NT2/D1 (cell line): ENCODE measurements at regions not wholly inside any gene's neighbourhood (a gene's known extent, or its start where the extent isn't known, plus 50 kb on each side); places are given as distances from the start of the nearest gene placed in this dataset.

Source experiments
- DNase-seq: peaks from one replicate; pipeline ENCODE4 v3.0.0-alpha.2; 2011; ENCODE audit warnings: low read depth, low spot score
- H3K27me3 ChIP-seq: 2 replicates; pipeline ENCODE4 v1.6.0; 2011; ENCODE audit warnings: mild to moderate bottlenecking; ENCODE audit not compliant: insufficient read length, insufficient read depth
- H3K36me3 ChIP-seq: 2 replicates; pipeline ENCODE4 v1.6.1; 2011; ENCODE audit warnings: mild to moderate bottlenecking, low read length, mixed read lengths; ENCODE audit not compliant: insufficient read depth, insufficient read length
- H3K4me1 ChIP-seq: 2 replicates; pipeline ENCODE4 v1.5.1; 2011; ENCODE audit not compliant: insufficient read depth, insufficient read length
- H3K4me3 ChIP-seq: 2 replicates; pipeline ENCODE4 v1.5.1; 2011; ENCODE audit warnings: low read depth; ENCODE audit not compliant: insufficient read length
- H3K9ac ChIP-seq: 2 replicates; pipeline ENCODE4 v1.6.0; 2011; ENCODE audit warnings: low read depth; ENCODE audit not compliant: insufficient read length
- H3K9me3 ChIP-seq: 2 replicates; pipeline ENCODE4 v1.5.1; 2011; ENCODE audit warnings: mild to moderate bottlenecking, low read length; ENCODE audit not compliant: insufficient read depth
- SUZ12 ChIP-seq: IDR thresholded peaks from 2 replicates; pipeline ENCODE4 v1.6.1; 2011; ENCODE audit not compliant: insufficient read length, insufficient read depth; ENCODE audit errors: extremely low read depth
- YY1 ChIP-seq: IDR thresholded peaks from 2 replicates; pipeline ENCODE4 v1.6.1; 2011; ENCODE audit not compliant: insufficient read length, insufficient read depth
- ZNF274 ChIP-seq: IDR thresholded peaks from 2 replicates; pipeline ENCODE4 v1.6.1; 2011; ENCODE audit warnings: mild to moderate bottlenecking, low read depth, low read length

DNA sequence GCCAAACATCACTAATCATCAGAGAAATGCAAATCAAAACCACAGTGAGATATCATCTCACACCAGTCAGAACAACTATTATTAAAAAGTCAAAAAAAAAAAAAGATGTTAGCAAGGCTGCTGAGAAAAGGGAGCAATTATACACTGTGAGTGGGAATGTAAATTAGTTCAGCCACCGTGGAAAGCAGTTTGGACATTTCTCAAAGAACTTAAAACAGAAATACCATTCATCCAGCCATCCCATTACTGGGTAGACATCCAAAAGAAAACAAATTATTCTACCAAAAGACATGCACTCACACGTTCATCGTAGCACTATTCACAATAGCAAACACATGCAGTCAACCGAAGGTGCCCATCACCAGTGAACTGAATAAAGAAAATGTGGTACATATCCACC, 213.9 kb downstream of the TTLL2 start:
- Histone ChIP-seq H3K9me3 (peaks cover 8% of the 10 kb centered on the region; the same call in 1 of the 2 replicates), H3K9ac (no peak overlapping the region), H3K27me3 (no peaks in the 10 kb centered on the region), H3K4me3 (no peak overlapping the region), H3K36me3 (no peaks in the 10 kb centered on the region), H3K4me1 (no peaks in the 10 kb centered on the region)
- no peak for TF ChIP-seq ZNF274
- no peak for DNase-seq

- Histone ChIP-seq H3K9ac (no peak overlapping the region), H3K27me3 (no peaks in the 10 kb centered on the region), H3K4me1 (no peaks in the 10 kb centered on the region), H3K9me3 (peaks cover 8% of the 10 kb centered on the region; the same call in 1 of the 2 replicates), H3K4me3 (no peak overlapping the region), H3K36me3 (no peaks in the 10 kb centered on the region)
- no peak for DNase-seq
- no peak for TF ChIP-seq ZNF274
- no peak for TF ChIP-seq YY1
- TF ChIP-seq SUZ12 = no peak
Measured at GRCh38 chr6:167540796-167541195, 215.9 kb downstream of the TTLL2 start.

DNA sequence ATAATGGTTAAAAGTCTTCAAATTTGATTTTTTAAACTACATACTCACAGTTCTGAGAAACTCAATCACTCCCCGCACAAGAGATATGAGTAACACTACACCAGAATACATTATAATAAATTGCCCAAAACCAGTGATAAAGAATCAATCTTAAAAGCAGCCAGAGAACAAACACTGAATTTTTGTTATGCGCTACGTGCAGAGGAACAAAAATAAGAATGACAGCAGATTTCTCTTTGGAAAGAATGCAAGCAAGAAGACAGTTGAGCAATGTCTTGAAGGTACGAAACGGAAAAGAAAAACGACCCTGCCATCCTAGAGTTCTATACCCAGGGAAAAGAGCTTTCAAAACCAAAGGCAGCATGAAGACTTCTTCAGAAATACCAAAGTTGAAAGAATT, 216.7 kb downstream of the TTLL2 start:
- Histone ChIP-seq H3K4me1 (no peaks in the 10 kb centered on the region), H3K36me3 (no peaks in the 10 kb centered on the region), H3K4me3 (no peak overlapping the region), H3K9me3 (peaks cover 8% of the 10 kb centered on the region; the same call in 1 of the 2 replicates), H3K27me3 (no peaks in the 10 kb centered on the region), H3K9ac (no peak overlapping the region)
- DNase-seq = no peak
- no peak for TF ChIP-seq ZNF274
- no peak for TF ChIP-seq YY1
- no peak for TF ChIP-seq SUZ12

GRCh38 chr6:167543602-167544497, 219.0 kb downstream of the TTLL2 start:
- no peak for TF ChIP-seq ZNF274
- no peak for TF ChIP-seq SUZ12
- TF ChIP-seq YY1 = no peak
- no peak overlapping the region for H3K4me3 ChIP-seq
- H3K36me3 ChIP-seq = no peaks in the 10 kb centered on the region
- H3K9ac ChIP-seq = no peak overlapping the region
- no peaks in the 10 kb centered on the region for H3K27me3 ChIP-seq
- no peak for DNase-seq
- no peaks in the 10 kb centered on the region for H3K4me1 ChIP-seq
- peaks cover 8% of the 10 kb centered on the region; the same call in 1 of the 2 replicates for H3K9me3 ChIP-seq

GRCh38 chr6:167546611-167547327, 221.9 kb downstream of the TTLL2 start:
- H3K4me1 ChIP-seq = no peaks in the 10 kb centered on the region

DNA sequence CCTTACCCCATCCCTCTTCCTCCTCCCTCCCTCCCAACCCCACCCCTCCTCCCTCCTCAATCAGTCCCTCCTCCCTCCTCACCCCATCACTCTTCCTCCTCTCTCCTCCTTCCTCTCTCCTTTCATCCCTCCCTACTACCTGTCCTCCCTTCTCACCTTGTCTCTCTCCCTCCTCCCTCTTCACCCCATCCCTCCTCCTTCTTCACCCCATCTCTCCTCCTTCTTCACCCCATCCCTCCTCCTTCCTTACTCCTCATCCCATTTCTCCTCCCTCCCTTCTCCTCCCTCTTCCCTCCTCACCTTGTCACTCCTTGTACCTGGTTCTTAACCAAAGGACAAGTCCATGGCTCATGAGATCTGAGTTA, 222.4 kb downstream of the TTLL2 start:
- Histone ChIP-seq H3K36me3 (no peaks in the 10 kb centered on the region), H3K9ac (no peak overlapping the region), H3K9me3 (no peaks in the 10 kb centered on the region), H3K4me3 (no peak overlapping the region), H3K4me1 (no peaks in the 10 kb centered on the region), H3K27me3 (no peaks in the 10 kb centered on the region)
- DNase-seq = no peak
- TF ChIP-seq SUZ12 = no peak
- TF ChIP-seq ZNF274 = no peak

More at GRCh38 chr6:167546611-167547327, 221.9 kb downstream of the TTLL2 start:
- no peak for TF ChIP-seq SUZ12
- TF ChIP-seq YY1 = no peak
- TF ChIP-seq ZNF274 = no peak
- no peaks in the 10 kb centered on the region for H3K9me3 ChIP-seq
- no peak overlapping the region for H3K9ac ChIP-seq
- H3K36me3 ChIP-seq = no peaks in the 10 kb centered on the region
- no peak for DNase-seq
- no peaks in the 10 kb centered on the region for H3K27me3 ChIP-seq
- H3K4me3 ChIP-seq = no peak overlapping the region

- no peaks in the 10 kb centered on the region for H3K9me3 ChIP-seq
- no peaks in the 10 kb centered on the region for H3K27me3 ChIP-seq
- no peak overlapping the region for H3K4me3 ChIP-seq
- no peak for DNase-seq
- no peaks in the 10 kb centered on the region for H3K4me1 ChIP-seq
- H3K9ac ChIP-seq = no peak overlapping the region
- TF ChIP-seq SUZ12 (no peak), YY1 (no peak), ZNF274 (no peak)
- H3K36me3 ChIP-seq = no peaks in the 10 kb centered on the region
Measured at GRCh38 chr6:167547751-167548150, 222.9 kb downstream of the TTLL2 start.
